ENCODE measurements at regions not wholly inside any gene's neighbourhood (a gene's known extent, or its start where the extent isn't known, plus 50 kb on each side); places are given as distances from the start of the nearest gene placed in this dataset.
"Not testable (repeated sequence)": the region's sequence is repeated elsewhere in the genome, so short reads cannot be mapped to it uniquely, and the experiment has no call there.

- H3K9me3 Mint-ChIP-seq; H3K4me1 Mint-ChIP-seq; H3K36me3 Mint-ChIP-seq; ATAC-seq; H3K27ac Mint-ChIP-seq; H3K4me3 Mint-ChIP-seq; H3K27me3 Mint-ChIP-seq (ENCODE audit: low read depth); CTCF ChIA-PET; POLR2A ChIA-PET; DNase-seq (ENCODE audit: low spot score): not testable (repeated sequence)
Observed at GRCh38 chr11:3307584-3307983, 71.4 kb downstream of the ZNF195 start.

- H3K4me1 Mint-ChIP-seq; H3K36me3 Mint-ChIP-seq; ATAC-seq; H3K9me3 Mint-ChIP-seq; H3K27ac Mint-ChIP-seq; H3K4me3 Mint-ChIP-seq; CTCF ChIA-PET; H3K27me3 Mint-ChIP-seq (ENCODE audit: low read depth); POLR2A ChIA-PET; DNase-seq (ENCODE audit: low spot score): not testable (repeated sequence)
Observed at GRCh38 chr11:3301060-3301459, 68.8 kb upstream of the MRGPRE start.

GRCh38 chr11:3300579-3300978 is 68.4 kb upstream of the MRGPRE start:
- CTCF ChIA-PET; H3K27me3 Mint-ChIP-seq (ENCODE audit: low read depth); DNase-seq (ENCODE audit: low spot score); H3K4me3 Mint-ChIP-seq; H3K4me1 Mint-ChIP-seq; H3K9me3 Mint-ChIP-seq; POLR2A ChIA-PET; H3K27ac Mint-ChIP-seq; H3K36me3 Mint-ChIP-seq: not testable (repeated sequence)
- peak; percentile 82 for ATAC-seq

GRCh38 chr11:3297834-3298233 is 65.6 kb upstream of the MRGPRE start:
- H3K36me3 Mint-ChIP-seq; H3K4me3 Mint-ChIP-seq; DNase-seq (ENCODE audit: low spot score); POLR2A ChIA-PET; H3K9me3 Mint-ChIP-seq; H3K4me1 Mint-ChIP-seq; H3K27ac Mint-ChIP-seq; H3K27me3 Mint-ChIP-seq (ENCODE audit: low read depth); ATAC-seq; CTCF ChIA-PET: not testable (repeated sequence)

- POLR2A ChIA-PET; H3K27ac Mint-ChIP-seq; H3K4me3 Mint-ChIP-seq; H3K36me3 Mint-ChIP-seq; ATAC-seq; H3K27me3 Mint-ChIP-seq (ENCODE audit: low read depth); H3K4me1 Mint-ChIP-seq; DNase-seq (ENCODE audit: low spot score); H3K9me3 Mint-ChIP-seq; CTCF ChIA-PET: not testable (repeated sequence)
Observed at GRCh38 chr11:3290563-3290962, 58.3 kb upstream of the MRGPRE start.

- H3K36me3 Mint-ChIP-seq; H3K4me3 Mint-ChIP-seq; POLR2A ChIA-PET; H3K27me3 Mint-ChIP-seq (ENCODE audit: low read depth); H3K4me1 Mint-ChIP-seq; DNase-seq (ENCODE audit: low spot score); H3K9me3 Mint-ChIP-seq; H3K27ac Mint-ChIP-seq; CTCF ChIA-PET: not testable (repeated sequence)
- peak; percentile 55 for ATAC-seq
Observed at GRCh38 chr11:3287326-3287905, 55.2 kb upstream of the MRGPRE start.

- H3K9me3 Mint-ChIP-seq, ATAC-seq, POLR2A ChIA-PET: not testable (repeated sequence)
Observed at GRCh38 chr11:3285261-3285660, 53.0 kb upstream of the MRGPRE start.

GRCh38 chr11:3284248-3284647 is 52.0 kb upstream of the MRGPRE start:
- CTCF ChIA-PET; H3K4me1 Mint-ChIP-seq; H3K9me3 Mint-ChIP-seq; H3K36me3 Mint-ChIP-seq; H3K27me3 Mint-ChIP-seq (ENCODE audit: low read depth); ATAC-seq; DNase-seq (ENCODE audit: low spot score); H3K27ac Mint-ChIP-seq; POLR2A ChIA-PET; H3K4me3 Mint-ChIP-seq: not testable (repeated sequence)

More at GRCh38 chr11:3285261-3285660, 53.0 kb upstream of the MRGPRE start:
- CTCF ChIA-PET; H3K27ac Mint-ChIP-seq; H3K27me3 Mint-ChIP-seq (ENCODE audit: low read depth); H3K4me3 Mint-ChIP-seq; H3K4me1 Mint-ChIP-seq; DNase-seq (ENCODE audit: low spot score); H3K36me3 Mint-ChIP-seq: not testable (repeated sequence)

- H3K4me3 Mint-ChIP-seq; H3K27ac Mint-ChIP-seq; H3K9me3 Mint-ChIP-seq; ATAC-seq; H3K4me1 Mint-ChIP-seq; DNase-seq (ENCODE audit: low spot score); POLR2A ChIA-PET; H3K36me3 Mint-ChIP-seq; CTCF ChIA-PET; H3K27me3 Mint-ChIP-seq (ENCODE audit: low read depth): not testable (repeated sequence)
Observed at GRCh38 chr11:3282692-3283091, 50.5 kb upstream of the MRGPRE start.
